ENCODE measurements at regions not wholly inside any gene's neighbourhood (a gene's known extent, or its start where the extent isn't known, plus 50 kb on each side); places are given as distances from the start of the nearest gene placed in this dataset.

DNA sequence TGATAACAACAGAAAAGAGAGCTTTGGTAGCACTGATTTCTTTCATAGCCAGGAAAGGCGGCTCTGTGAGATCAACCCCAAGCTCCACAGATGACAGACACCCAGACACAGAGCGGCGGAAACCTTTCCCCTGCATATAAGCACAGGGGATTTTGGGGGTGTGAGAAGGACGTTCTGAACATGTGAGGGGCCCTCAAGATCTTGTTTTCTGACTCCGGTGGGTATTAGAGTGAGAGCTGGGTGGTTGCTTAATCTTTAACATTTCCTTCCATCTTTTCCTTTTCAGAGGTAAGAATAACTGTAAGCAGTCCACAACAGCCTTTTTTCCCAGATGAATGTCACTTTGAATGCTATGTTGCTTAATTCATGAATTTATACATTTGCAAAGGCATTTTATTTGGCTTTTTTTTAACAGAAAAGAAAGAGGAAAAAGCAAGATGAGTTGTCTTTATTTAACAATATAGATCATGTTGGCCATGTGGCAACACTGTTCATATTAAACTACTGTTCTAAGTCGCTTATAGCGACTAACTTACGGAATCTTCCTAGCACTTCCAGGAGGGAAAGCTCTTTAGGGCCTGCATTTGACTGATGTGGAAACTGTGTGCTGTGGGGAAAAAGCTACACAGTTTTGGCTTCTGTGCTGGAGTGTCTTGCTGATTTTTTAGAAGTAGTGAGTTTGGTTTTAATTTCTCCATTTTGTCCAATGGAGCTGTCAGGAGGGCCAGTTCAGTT lies 80.5 kb upstream of the NAA20 start:
- TF ChIP-seq CTCF (IDR thresholded peaks at IDR 0.05) (no peak), POLR2A (IDR thresholded peaks at IDR 0.05) (no peak)

Measured in testis (tissue), 2 donors.